ENCODE measurements at regions not wholly inside any gene's neighbourhood (a gene's known extent, or its start where the extent isn't known, plus 50 kb on each side); places are given as distances from the start of the nearest gene placed in this dataset.

- no peak for TF ChIP-seq CTCF (IDR thresholded peaks at IDR 0.05; ENCODE audit: borderline replicate concordance, control extremely low read depth, extremely low read depth, insufficient read depth, missing control alignments)
- no peak for DNase-seq (ENCODE audit: low spot score)
Measured at GRCh38 chr1:215344539-215344938, 222.6 kb upstream of the KCTD3 start.

GRCh38 chr1:215345208-215345607 is 221.9 kb upstream of the KCTD3 start:
- DNase-seq (ENCODE audit: low spot score): no peak
- in situ Hi-C loops (cut with MboI; ENCODE audit: low sequenced_read_pairs, unreplicated experiment): no loop called here
- no peak for TF ChIP-seq CTCF (IDR thresholded peaks at IDR 0.05; ENCODE audit: borderline replicate concordance, control extremely low read depth, extremely low read depth, insufficient read depth, missing control alignments)

More at GRCh38 chr1:215344539-215344938, 222.6 kb upstream of the KCTD3 start:
- in situ Hi-C loops (cut with MboI; ENCODE audit: low sequenced_read_pairs, unreplicated experiment): no loop called here

DNA sequence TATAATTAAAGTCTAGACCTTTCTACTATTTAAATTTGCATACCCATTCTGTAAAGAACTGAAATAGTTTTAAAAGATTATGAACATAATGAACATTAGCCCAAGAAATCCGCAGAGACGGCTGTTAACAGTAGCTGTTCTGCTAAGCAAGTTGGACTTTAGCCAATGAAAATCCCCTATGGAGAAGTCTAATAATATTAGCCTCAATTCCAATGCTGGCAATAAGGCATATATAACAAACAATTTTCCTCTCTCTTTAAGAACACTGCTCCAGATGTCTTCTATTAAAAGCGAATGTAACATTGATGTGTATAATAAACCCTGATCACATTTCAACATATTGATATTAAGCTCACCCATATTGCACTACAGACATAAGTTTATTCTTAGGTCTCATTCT is 221.3 kb upstream of the KCTD3 start:
- in situ Hi-C loops (cut with MboI; ENCODE audit: low sequenced_read_pairs, unreplicated experiment): no loop called here
- DNase-seq (ENCODE audit: low spot score): no peak
- TF ChIP-seq CTCF (IDR thresholded peaks at IDR 0.05; ENCODE audit: borderline replicate concordance, control extremely low read depth, extremely low read depth, insufficient read depth, missing control alignments): no peak

DNA sequence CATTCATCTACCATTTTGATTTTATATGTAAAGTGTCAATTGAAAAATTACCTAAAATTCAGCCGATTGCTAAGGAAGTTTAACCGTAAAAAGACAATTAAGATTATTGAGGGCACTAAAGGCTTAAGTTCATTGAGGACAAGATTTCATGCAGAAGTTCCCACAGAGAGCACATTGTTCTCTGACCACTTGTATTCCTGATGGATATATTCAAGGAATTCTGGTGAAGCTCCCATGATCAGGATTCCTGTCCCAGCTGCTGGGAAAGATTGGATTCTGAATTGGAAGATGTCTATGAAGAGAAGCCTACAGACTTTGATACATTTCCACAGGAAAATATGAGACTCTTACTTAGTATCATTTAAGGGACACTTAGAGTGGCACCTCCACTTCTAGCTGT is 209.2 kb upstream of the KCTD3 start:
- in situ Hi-C loops (cut with MboI; ENCODE audit: low sequenced_read_pairs, unreplicated experiment): no loop called here
- no peak for TF ChIP-seq CTCF (IDR thresholded peaks at IDR 0.05; ENCODE audit: borderline replicate concordance, control extremely low read depth, extremely low read depth, insufficient read depth, missing control alignments)
- DNase-seq (ENCODE audit: low spot score): no peak

DNA sequence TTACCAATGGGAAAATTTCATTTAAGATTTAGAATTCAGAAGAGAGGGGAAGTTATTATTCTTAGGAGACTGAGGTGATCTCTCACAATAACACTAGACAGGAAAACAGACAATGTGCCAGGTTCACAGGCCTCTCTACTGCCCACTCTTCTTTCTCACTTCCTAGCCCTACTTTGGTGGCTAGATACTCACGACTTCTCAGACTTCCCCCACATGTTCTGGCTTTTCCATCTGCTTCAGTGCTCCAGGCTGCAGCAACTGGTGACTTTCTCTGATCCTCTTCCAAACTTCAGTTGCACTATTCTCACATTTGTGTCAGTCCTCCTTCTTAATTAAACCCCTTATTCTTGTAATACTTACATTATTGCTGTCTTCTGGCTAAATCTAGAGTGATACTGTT is 208.7 kb upstream of the KCTD3 start:
- in situ Hi-C loops (cut with MboI; ENCODE audit: low sequenced_read_pairs, unreplicated experiment): no loop called here
- TF ChIP-seq CTCF (IDR thresholded peaks at IDR 0.05; ENCODE audit: borderline replicate concordance, control extremely low read depth, extremely low read depth, insufficient read depth, missing control alignments): no peak
- no peak for DNase-seq (ENCODE audit: low spot score)

- in situ Hi-C loops (cut with MboI; ENCODE audit: low sequenced_read_pairs, unreplicated experiment): no loop called here
- no peak for TF ChIP-seq CTCF (IDR thresholded peaks at IDR 0.05; ENCODE audit: borderline replicate concordance, control extremely low read depth, extremely low read depth, insufficient read depth, missing control alignments)
- no peak for DNase-seq (ENCODE audit: low spot score)
Measured at GRCh38 chr1:215360031-215360430, 207.1 kb upstream of the KCTD3 start.

- in situ Hi-C loops (cut with MboI; ENCODE audit: low sequenced_read_pairs, unreplicated experiment): no loop called here
- no peak for TF ChIP-seq CTCF (IDR thresholded peaks at IDR 0.05; ENCODE audit: borderline replicate concordance, control extremely low read depth, extremely low read depth, insufficient read depth, missing control alignments)
- DNase-seq (ENCODE audit: low spot score): no peak
Measured at GRCh38 chr1:215360758-215361157, 206.3 kb upstream of the KCTD3 start.

Measured in GM13976 (cell line).